Karpas-422 (cell line): ENCODE measurements at regions not wholly inside any gene's neighbourhood (a gene's known extent, or its start where the extent isn't known, plus 50 kb on each side); places are given as distances from the start of the nearest gene placed in this dataset.
A peak's percentile ranks its signal among the peaks of the same experiment; 100 is the strongest.

Source experiments
- DNase-seq: peaks from one replicate; pipeline ENCODE4 v3.0.0-alpha.2; 2015
- H2AFZ ChIP-seq: fragments of 200-600 bp; sonication (generic); 2 replicates; pipeline ENCODE4 v1.6.1; 2014; ENCODE audit warnings: antibody characterized with exemption, low read length, mixed read lengths
- H3K27ac ChIP-seq: fragments of 200-600 bp; sonication (generic); 2 replicates; pipeline ENCODE4 v1.5.1; 2014; ENCODE audit warnings: mild to moderate bottlenecking, low read length, moderate library complexity
- H3K27me3 ChIP-seq: fragments of 200-600 bp; sonication (generic); 2 replicates; pipeline ENCODE4 v1.6.1; 2014; ENCODE audit warnings: low read length, mixed read lengths
- H3K36me3 ChIP-seq: fragments of 200-600 bp; sonication (generic); 2 replicates; pipeline ENCODE4 v1.6.1; 2014; ENCODE audit warnings: low read length, mixed read lengths; ENCODE audit not compliant: insufficient read depth
- H3K4me1 ChIP-seq: fragments of 200-600 bp; sonication (generic); 2 replicates; pipeline ENCODE4 v1.6.1; 2014; ENCODE audit warnings: mild to moderate bottlenecking, low read length, mixed read lengths
- H3K4me2 ChIP-seq: fragments of 200-600 bp; sonication (generic); 2 replicates; pipeline ENCODE4 v1.6.1; 2014; ENCODE audit warnings: low read length, low read depth, mild to moderate bottlenecking; ENCODE audit not compliant: poor library complexity, severe bottlenecking
- H3K4me3 ChIP-seq: fragments of 200-600 bp; sonication (generic); 2 replicates; pipeline ENCODE4 v1.5.1; 2014; ENCODE audit warnings: mild to moderate bottlenecking, antibody characterized with exemption, low read length, mixed read lengths
- H3K79me2 ChIP-seq: fragments of 200-600 bp; sonication (generic); 2 replicates; pipeline ENCODE4 v1.6.1; 2014; ENCODE audit warnings: mild to moderate bottlenecking, low read length, mixed read lengths
- H3K9ac ChIP-seq: fragments of 200-600 bp; sonication (generic); 2 replicates; pipeline ENCODE4 v1.6.0; 2014; ENCODE audit warnings: low read length
- H3K9me2 ChIP-seq: fragments of 200-600 bp; sonication (generic), shearing (Covaris generic); replicated peaks from 2 replicates; pipeline ENCODE4 v1.6.0; 2014; ENCODE audit warnings: mild to moderate bottlenecking, low read length, moderate library complexity; ENCODE audit not compliant: insufficient read depth
- H3K9me3 ChIP-seq: fragments of 300-700, 200-600 bp; sonication (generic); 2 replicates; pipeline ENCODE4 v1.6.1; 2014; ENCODE audit warnings: low read length, mixed read lengths
- H4K20me1 ChIP-seq: fragments of 200-600 bp; sonication (generic); 2 replicates; pipeline ENCODE4 v1.6.1; 2014; ENCODE audit warnings: mild to moderate bottlenecking, antibody characterized with exemption, low read length, low read depth; ENCODE audit not compliant: insufficient read depth

DNA sequence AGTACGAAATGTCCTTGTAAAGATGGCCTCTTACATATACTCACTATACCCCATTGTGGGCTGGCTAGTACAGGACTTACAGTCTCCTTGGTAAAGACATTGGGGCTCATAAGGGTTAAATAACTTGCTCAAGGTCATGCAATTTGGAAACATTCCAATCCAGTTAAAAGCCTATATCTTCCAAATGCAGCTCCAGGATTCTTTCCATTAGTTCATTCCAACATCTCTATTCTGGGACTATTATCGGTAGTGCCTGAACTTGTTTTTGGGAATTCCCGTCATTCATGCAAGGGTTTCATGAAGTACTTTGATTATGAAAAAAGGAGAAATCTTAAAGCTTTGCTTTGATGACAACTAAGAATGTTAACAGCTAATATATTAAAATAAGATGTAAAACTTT, 99.2 kb upstream of the SLC8A1 start:
- no peak overlapping the region for H3K4me3 ChIP-seq
- no peaks in the 10 kb centered on the region for H3K79me2 ChIP-seq
- no peaks in the 10 kb centered on the region for H3K27me3 ChIP-seq
- H3K9ac ChIP-seq = no peak overlapping the region
- H3K4me2 ChIP-seq = no peak overlapping the region
- H3K36me3 ChIP-seq = no peaks in the 10 kb centered on the region
- no peaks in the 10 kb centered on the region for H4K20me1 ChIP-seq
- no peaks in the 10 kb centered on the region for H3K4me1 ChIP-seq
- DNase-seq = no peak
- H3K9me2 ChIP-seq = no peaks in the 10 kb centered on the region
- no peak overlapping the region for H2AFZ ChIP-seq
- H3K9me3 ChIP-seq = no peaks in the 10 kb centered on the region
- H3K27ac ChIP-seq = no peak overlapping the region

- no peak overlapping the region for H3K27ac ChIP-seq
- peak; percentile 82 for DNase-seq
Observed at GRCh38 chr2:40554665-40555294, 102.9 kb upstream of the SLC8A1 start.

DNA sequence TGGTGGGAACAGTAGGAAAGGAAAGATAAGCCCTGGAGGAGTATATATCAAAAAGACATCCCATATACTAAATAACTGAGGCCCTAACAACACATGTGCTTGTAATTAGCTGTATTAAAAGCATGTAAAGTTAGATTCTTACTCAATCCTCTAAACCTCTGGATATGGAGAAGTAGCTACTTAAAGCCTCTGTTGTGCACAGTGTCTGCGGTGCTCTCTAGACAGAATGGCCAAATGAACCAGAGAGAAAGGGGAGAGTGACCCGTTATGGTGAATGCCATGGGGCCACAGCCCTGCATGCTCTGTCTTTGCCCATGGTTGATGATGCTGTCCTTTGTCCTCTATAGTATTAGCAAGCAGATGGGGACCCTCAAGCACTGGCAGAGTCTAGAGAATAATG, 104.4 kb upstream of the SLC8A1 start:
- no peaks in the 10 kb centered on the region for H4K20me1 ChIP-seq
- no peak overlapping the region for H3K9ac ChIP-seq
- H3K9me2 ChIP-seq = no peaks in the 10 kb centered on the region
- no peak overlapping the region for H3K4me2 ChIP-seq
- DNase-seq = no peak
- no peak overlapping the region for H2AFZ ChIP-seq
- H3K27ac ChIP-seq = no peak overlapping the region
- no peaks in the 10 kb centered on the region for H3K9me3 ChIP-seq
- H3K4me3 ChIP-seq = no peak overlapping the region
- no peaks in the 10 kb centered on the region for H3K27me3 ChIP-seq
- H3K4me1 ChIP-seq = no peaks in the 10 kb centered on the region
- no peaks in the 10 kb centered on the region for H3K79me2 ChIP-seq
- H3K36me3 ChIP-seq = no peaks in the 10 kb centered on the region

More at GRCh38 chr2:40554665-40555294, 102.9 kb upstream of the SLC8A1 start:
- H4K20me1 ChIP-seq = no peaks in the 10 kb centered on the region
- no peaks in the 10 kb centered on the region for H3K36me3 ChIP-seq
- H3K79me2 ChIP-seq = no peaks in the 10 kb centered on the region
- H3K27me3 ChIP-seq = no peaks in the 10 kb centered on the region
- no peak overlapping the region for H3K4me3 ChIP-seq
- H3K9me2 ChIP-seq = no peaks in the 10 kb centered on the region
- H3K9me3 ChIP-seq = no peaks in the 10 kb centered on the region
- no peak overlapping the region for H3K9ac ChIP-seq
- no peaks in the 10 kb centered on the region for H3K4me1 ChIP-seq
- no peak overlapping the region for H3K4me2 ChIP-seq
- no peak overlapping the region for H2AFZ ChIP-seq

GRCh38 chr2:40556739-40557138, 104.8 kb upstream of the SLC8A1 start:
- Histone ChIP-seq H3K4me1 (no peaks in the 10 kb centered on the region), H3K9ac (no peak overlapping the region), H2AFZ (no peak overlapping the region), H3K9me2 (no peaks in the 10 kb centered on the region), H3K27ac (no peak overlapping the region), H3K4me2 (no peak overlapping the region), H3K79me2 (no peaks in the 10 kb centered on the region), H4K20me1 (no peaks in the 10 kb centered on the region), H3K9me3 (no peaks in the 10 kb centered on the region), H3K4me3 (no peak overlapping the region), H3K36me3 (no peaks in the 10 kb centered on the region), H3K27me3 (no peaks in the 10 kb centered on the region)
- no peak for DNase-seq

DNA sequence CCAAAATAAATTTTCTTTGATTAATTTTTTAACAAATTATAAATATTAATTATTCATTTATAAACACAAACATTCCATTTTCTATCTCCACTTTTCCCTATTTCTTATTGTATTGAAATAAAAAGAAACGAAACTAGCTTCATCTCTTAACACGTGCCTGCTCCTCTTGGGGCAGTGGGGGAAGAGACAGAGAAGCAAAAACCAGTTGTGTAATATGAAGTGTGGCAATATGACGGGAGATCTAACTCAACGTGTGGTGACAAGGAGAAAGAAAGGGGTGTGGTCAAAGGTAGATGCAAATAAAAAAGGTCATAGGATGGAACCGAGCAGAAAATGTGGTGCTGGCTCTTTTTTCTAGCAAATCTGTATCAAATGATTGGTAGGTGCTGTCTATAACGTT, 106.9 kb upstream of the SLC8A1 start:
- no peak overlapping the region for H2AFZ ChIP-seq
- H3K9me3 ChIP-seq = no peaks in the 10 kb centered on the region
- no peaks in the 10 kb centered on the region for H3K36me3 ChIP-seq
- H3K27me3 ChIP-seq = no peaks in the 10 kb centered on the region
- H3K4me3 ChIP-seq = no peak overlapping the region
- H3K9ac ChIP-seq = no peak overlapping the region
- H3K9me2 ChIP-seq = no peaks in the 10 kb centered on the region
- no peak overlapping the region for H3K4me2 ChIP-seq
- H3K27ac ChIP-seq = no peak overlapping the region
- no peaks in the 10 kb centered on the region for H4K20me1 ChIP-seq
- no peaks in the 10 kb centered on the region for H3K79me2 ChIP-seq
- no peaks in the 10 kb centered on the region for H3K4me1 ChIP-seq
- no peak for DNase-seq

- Histone ChIP-seq H3K9ac (no peak overlapping the region), H2AFZ (no peak overlapping the region), H3K4me3 (no peak overlapping the region), H3K27me3 (no peaks in the 10 kb centered on the region), H3K79me2 (no peaks in the 10 kb centered on the region), H3K9me3 (no peaks in the 10 kb centered on the region), H3K27ac (no peak overlapping the region), H3K4me1 (no peaks in the 10 kb centered on the region), H3K9me2 (no peaks in the 10 kb centered on the region), H3K4me2 (no peak overlapping the region), H4K20me1 (no peaks in the 10 kb centered on the region), H3K36me3 (no peaks in the 10 kb centered on the region)
- no peak for DNase-seq
Observed at GRCh38 chr2:40559175-40559574, 107.3 kb upstream of the SLC8A1 start.

DNA sequence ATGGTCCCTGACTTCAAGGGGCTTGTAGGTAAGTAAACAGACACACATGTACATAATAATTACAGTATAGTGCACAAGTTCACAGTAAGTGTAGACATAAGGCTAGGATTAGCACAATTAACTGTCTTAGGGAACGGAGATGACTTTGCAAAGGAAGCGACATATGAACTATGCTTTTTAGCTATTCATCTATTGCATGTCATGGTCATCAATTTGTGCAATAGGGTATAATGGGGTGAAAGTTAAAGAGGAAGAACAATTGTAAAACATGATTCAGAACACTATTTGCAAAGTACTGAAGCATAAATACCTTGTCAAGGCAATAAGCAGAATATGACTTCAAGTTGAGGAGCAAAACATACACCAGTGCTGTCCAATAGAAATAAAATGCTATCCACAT, 112.3 kb upstream of the SLC8A1 start:
- Histone ChIP-seq H3K79me2 (no peaks in the 10 kb centered on the region), H4K20me1 (no peaks in the 10 kb centered on the region), H3K4me2 (no peak overlapping the region), H3K9ac (no peak overlapping the region), H3K9me2 (no peaks in the 10 kb centered on the region), H3K4me1 (no peaks in the 10 kb centered on the region), H3K4me3 (no peak overlapping the region), H3K36me3 (no peaks in the 10 kb centered on the region), H3K9me3 (no peaks in the 10 kb centered on the region), H3K27me3 (no peaks in the 10 kb centered on the region), H2AFZ (no peak overlapping the region), H3K27ac (no peak overlapping the region)
- no peak for DNase-seq

- H3K9ac ChIP-seq = no peak overlapping the region
- H3K4me2 ChIP-seq = no peak overlapping the region
- H4K20me1 ChIP-seq = no peaks in the 10 kb centered on the region
- H3K9me2 ChIP-seq = no peaks in the 10 kb centered on the region
- no peaks in the 10 kb centered on the region for H3K27me3 ChIP-seq
- DNase-seq = no peak
- H3K4me1 ChIP-seq = no peaks in the 10 kb centered on the region
- H3K4me3 ChIP-seq = no peak overlapping the region
- no peaks in the 10 kb centered on the region for H3K9me3 ChIP-seq
- no peak overlapping the region for H2AFZ ChIP-seq
- no peaks in the 10 kb centered on the region for H3K79me2 ChIP-seq
- H3K27ac ChIP-seq = no peak overlapping the region
- no peaks in the 10 kb centered on the region for H3K36me3 ChIP-seq
Observed at GRCh38 chr2:40579247-40579646, 127.4 kb upstream of the SLC8A1 start.

GRCh38 chr2:40584432-40584831, 132.5 kb upstream of the SLC8A1 start:
- Histone ChIP-seq H3K36me3 (no peaks in the 10 kb centered on the region), H3K4me1 (no peaks in the 10 kb centered on the region), H3K9me3 (no peaks in the 10 kb centered on the region), H3K79me2 (no peaks in the 10 kb centered on the region), H2AFZ (no peak overlapping the region), H3K9ac (no peak overlapping the region), H3K27ac (no peak overlapping the region), H3K9me2 (no peaks in the 10 kb centered on the region), H3K27me3 (no peaks in the 10 kb centered on the region), H3K4me2 (no peak overlapping the region), H4K20me1 (no peaks in the 10 kb centered on the region), H3K4me3 (no peak overlapping the region)
- DNase-seq = no peak
